NT2/D1 (cell line): ENCODE measurements at regions not wholly inside any gene's neighbourhood (a gene's known extent, or its start where the extent isn't known, plus 50 kb on each side); places are given as distances from the start of the nearest gene placed in this dataset.
"Not testable (repeated sequence)": the region's sequence is repeated elsewhere in the genome, so short reads cannot be mapped to it uniquely, and the experiment has no call there.

Experiments used
- DNase-seq: peaks from one replicate; pipeline ENCODE4 v3.0.0-alpha.2; 2011; ENCODE audit warnings: low read depth, low spot score
- H3K27me3 ChIP-seq: 2 replicates; pipeline ENCODE4 v1.6.0; 2011; ENCODE audit warnings: mild to moderate bottlenecking; ENCODE audit not compliant: insufficient read length, insufficient read depth
- H3K36me3 ChIP-seq: 2 replicates; pipeline ENCODE4 v1.6.1; 2011; ENCODE audit warnings: mild to moderate bottlenecking, low read length, mixed read lengths; ENCODE audit not compliant: insufficient read depth, insufficient read length
- H3K4me1 ChIP-seq: 2 replicates; pipeline ENCODE4 v1.5.1; 2011; ENCODE audit not compliant: insufficient read depth, insufficient read length
- H3K4me3 ChIP-seq: 2 replicates; pipeline ENCODE4 v1.5.1; 2011; ENCODE audit warnings: low read depth; ENCODE audit not compliant: insufficient read length
- H3K9ac ChIP-seq: 2 replicates; pipeline ENCODE4 v1.6.0; 2011; ENCODE audit warnings: low read depth; ENCODE audit not compliant: insufficient read length
- H3K9me3 ChIP-seq: 2 replicates; pipeline ENCODE4 v1.5.1; 2011; ENCODE audit warnings: mild to moderate bottlenecking, low read length; ENCODE audit not compliant: insufficient read depth
- SUZ12 ChIP-seq: IDR thresholded peaks from 2 replicates; pipeline ENCODE4 v1.6.1; 2011; ENCODE audit not compliant: insufficient read length, insufficient read depth; ENCODE audit errors: extremely low read depth
- YY1 ChIP-seq: IDR thresholded peaks from 2 replicates; pipeline ENCODE4 v1.6.1; 2011; ENCODE audit not compliant: insufficient read length, insufficient read depth
- ZNF274 ChIP-seq: IDR thresholded peaks from 2 replicates; pipeline ENCODE4 v1.6.1; 2011; ENCODE audit warnings: mild to moderate bottlenecking, low read depth, low read length

DNA sequence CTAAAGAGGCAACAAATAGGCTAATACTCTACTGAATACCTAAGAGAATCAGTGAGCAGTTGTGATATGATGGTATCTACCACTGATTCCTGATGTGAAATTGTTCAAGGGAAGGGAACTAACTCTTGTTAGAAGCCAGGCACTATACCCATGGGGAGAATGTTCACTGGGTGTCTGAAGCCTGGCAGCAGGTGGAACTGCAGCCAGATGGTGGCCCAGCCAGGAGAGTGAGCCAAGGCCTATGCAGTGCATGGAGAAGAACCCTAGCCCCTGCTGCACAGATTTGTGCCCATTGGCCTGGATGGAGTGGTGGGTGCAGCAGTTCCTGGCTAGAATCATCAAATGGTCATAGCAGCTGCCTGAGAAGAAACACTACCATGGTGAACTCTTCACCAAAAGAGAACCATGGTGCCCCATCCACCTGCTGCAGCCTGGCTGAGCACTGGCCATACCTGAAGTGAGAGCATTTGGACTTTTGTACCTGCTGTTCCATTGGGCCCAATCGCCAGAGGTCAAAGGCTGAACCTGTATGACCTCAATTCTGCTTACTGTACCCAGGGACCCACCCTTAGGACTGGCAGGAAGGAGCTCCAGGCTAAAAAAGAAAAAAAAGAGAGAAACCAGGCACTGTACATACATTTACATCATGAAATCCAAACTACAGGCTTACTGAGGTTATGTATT lies 118.8 kb upstream of the IVNS1ABP start:
- no peaks in the 10 kb centered on the region for H3K9me3 ChIP-seq

DNA sequence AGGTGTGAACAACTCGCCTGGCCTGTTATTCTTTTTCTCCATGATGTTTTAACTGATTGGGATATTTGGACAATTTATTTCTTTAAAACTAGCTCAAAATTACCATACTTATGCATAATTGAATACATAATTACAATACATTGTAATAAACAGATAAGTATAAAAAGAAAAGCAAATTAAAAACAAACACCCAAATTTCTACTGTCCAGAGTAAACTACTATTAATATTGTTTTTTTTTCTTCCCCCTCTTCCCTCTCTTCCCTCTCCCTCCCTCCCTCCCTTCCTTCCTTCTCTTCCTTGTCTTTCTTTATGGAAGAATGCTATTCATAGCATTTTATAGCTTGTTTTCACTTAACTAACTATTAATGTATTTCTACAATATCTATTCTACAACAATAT lies 117.7 kb upstream of the IVNS1ABP start:
- H3K9ac ChIP-seq = no peak overlapping the region
- H3K4me3 ChIP-seq = no peak overlapping the region
- TF ChIP-seq ZNF274 (no peak), YY1 (no peak), SUZ12 (no peak)
- no peaks in the 10 kb centered on the region for H3K4me1 ChIP-seq
- DNase-seq = no peak
- H3K9me3 ChIP-seq = no peaks in the 10 kb centered on the region
- H3K36me3 ChIP-seq = no peaks in the 10 kb centered on the region
- H3K27me3 ChIP-seq = no peaks in the 10 kb centered on the region

More for the DNA sequence above, 118.8 kb upstream of the IVNS1ABP start:
- Histone ChIP-seq H3K4me1 (no peaks in the 10 kb centered on the region), H3K36me3 (no peaks in the 10 kb centered on the region), H3K27me3 (no peaks in the 10 kb centered on the region), H3K4me3 (no peak overlapping the region), H3K9ac (no peak overlapping the region)
- TF ChIP-seq SUZ12 = no peak
- TF ChIP-seq YY1 = no peak
- TF ChIP-seq ZNF274 = no peak
- no peak for DNase-seq

DNA sequence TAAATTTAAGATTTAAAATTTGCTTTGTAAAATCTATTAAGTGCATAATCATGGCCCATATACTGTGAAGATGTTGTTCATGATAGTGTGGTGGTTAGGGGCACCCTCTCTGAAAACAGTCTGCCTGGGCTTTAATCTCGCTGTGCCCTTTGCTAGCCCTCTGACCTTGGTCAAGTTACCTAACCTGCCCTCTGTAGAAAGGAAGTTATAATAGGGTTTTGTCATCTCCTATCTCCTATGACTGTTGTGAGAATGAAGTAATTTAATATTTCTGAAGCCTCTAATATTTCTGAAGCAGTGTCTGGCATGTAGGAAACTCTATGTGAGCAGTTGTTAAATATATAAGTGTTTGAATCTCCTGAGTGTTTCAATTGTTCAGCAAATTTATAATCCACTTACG lies 116.6 kb upstream of the IVNS1ABP start:
- Histone ChIP-seq H3K27me3 (no peaks in the 10 kb centered on the region), H3K4me3 (no peak overlapping the region), H3K36me3 (no peaks in the 10 kb centered on the region), H3K4me1 (no peaks in the 10 kb centered on the region), H3K9ac (no peak overlapping the region), H3K9me3 (no peaks in the 10 kb centered on the region)
- no peak for TF ChIP-seq YY1
- TF ChIP-seq SUZ12 = no peak
- no peak for TF ChIP-seq ZNF274
- no peak for DNase-seq

DNA sequence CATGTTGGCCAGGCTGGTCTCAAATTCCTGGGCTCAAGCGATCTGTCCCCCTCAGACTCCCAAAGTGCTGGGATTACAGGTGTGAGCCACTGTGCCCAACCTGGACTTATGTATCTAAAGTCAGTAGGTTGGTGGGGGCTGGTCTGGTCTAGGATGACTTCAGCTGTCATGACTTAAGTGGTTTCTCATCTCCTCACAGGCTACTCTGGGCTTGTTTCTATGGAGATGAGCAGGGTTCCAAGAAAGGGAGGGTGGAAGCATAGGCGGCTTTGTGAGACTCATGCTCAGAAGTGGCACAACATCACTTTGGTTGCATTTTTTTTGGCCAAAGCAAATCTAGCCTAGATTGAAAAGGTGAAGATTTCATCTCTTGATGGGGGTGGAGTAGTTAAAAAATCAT lies 115.9 kb upstream of the IVNS1ABP start:
- H3K4me3 ChIP-seq = no peak overlapping the region
- no peak for TF ChIP-seq YY1
- TF ChIP-seq ZNF274 = no peak
- no peak for TF ChIP-seq SUZ12
- no peak overlapping the region for H3K9ac ChIP-seq
- H3K4me1 ChIP-seq = no peaks in the 10 kb centered on the region
- no peak for DNase-seq
- H3K9me3 ChIP-seq = no peaks in the 10 kb centered on the region
- H3K36me3 ChIP-seq = no peaks in the 10 kb centered on the region
- H3K27me3 ChIP-seq = no peaks in the 10 kb centered on the region

DNA sequence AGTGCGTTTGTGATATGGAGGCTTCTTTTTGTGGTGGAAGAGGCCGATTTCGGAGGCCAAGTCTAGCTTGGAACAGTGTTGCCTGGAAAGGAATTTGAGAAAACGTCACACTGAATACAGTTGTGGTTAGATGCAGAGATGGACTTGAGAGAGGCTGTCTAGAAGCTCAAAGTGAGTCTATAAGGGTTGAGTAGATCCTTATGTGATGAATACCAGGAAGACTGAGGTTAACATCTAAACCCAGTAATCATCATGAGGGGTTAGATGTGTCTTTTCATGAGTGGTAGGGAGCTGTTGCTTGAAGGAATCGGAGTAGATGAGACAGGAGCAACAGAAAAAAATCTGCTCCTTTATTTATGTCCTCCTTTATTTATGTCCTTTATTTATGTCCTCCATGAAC lies 114.6 kb upstream of the IVNS1ABP start:
- Histone ChIP-seq H3K27me3 (no peaks in the 10 kb centered on the region), H3K4me3 (no peak overlapping the region), H3K36me3 (no peaks in the 10 kb centered on the region), H3K9ac (no peak overlapping the region), H3K4me1 (no peaks in the 10 kb centered on the region), H3K9me3 (no peaks in the 10 kb centered on the region)
- TF ChIP-seq ZNF274 (no peak), YY1 (no peak), SUZ12 (no peak)
- DNase-seq = no peak

DNA sequence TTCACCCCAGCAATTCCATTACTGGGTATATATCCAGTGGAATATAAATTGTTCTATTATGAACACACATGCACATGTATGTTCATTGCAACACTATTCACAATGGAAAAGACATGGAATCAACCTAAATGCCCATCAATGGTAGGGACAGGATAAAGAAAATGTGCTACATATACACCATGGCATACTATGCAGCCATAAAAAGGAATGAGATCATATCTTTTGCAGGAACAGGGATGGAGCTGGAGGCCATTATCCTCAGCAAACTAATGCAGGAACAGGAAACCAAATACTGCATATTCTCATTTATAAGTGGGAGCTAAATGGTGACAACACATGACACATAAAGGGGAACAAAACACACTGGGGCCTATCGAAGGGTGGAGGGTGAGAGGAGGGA lies 112.6 kb upstream of the IVNS1ABP start:
- not testable (repeated sequence) for H3K9ac ChIP-seq, DNase-seq, H3K9me3 ChIP-seq, H3K27me3 ChIP-seq, H3K36me3 ChIP-seq, H3K4me3 ChIP-seq, H3K4me1 ChIP-seq

DNA sequence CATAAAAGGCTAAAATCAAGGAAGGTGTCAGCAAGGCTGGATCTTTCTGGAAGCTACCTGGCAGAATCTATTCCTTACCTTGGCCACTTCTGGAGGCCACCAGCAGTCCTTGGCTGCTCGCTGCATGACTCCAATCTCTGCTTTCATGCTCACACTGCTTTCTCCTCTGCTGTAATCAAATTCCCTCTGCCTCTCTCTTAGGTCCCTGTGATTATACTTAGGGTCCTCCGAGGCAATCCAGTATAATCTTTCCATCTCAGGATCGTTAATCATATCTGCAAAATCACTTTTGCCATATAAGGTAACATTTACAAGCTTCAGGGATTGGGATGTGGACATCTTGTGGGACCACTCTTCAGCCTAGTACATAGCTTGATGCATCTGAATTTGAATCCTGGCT lies 110.7 kb upstream of the IVNS1ABP start:
- H3K4me3 ChIP-seq = no peak overlapping the region
- no peak overlapping the region for H3K9ac ChIP-seq
- TF ChIP-seq SUZ12 (no peak), YY1 (no peak), ZNF274 (no peak)
- H3K36me3 ChIP-seq = no peaks in the 10 kb centered on the region
- H3K4me1 ChIP-seq = no peaks in the 10 kb centered on the region
- no peak for DNase-seq
- no peaks in the 10 kb centered on the region for H3K9me3 ChIP-seq
- H3K27me3 ChIP-seq = no peaks in the 10 kb centered on the region

DNA sequence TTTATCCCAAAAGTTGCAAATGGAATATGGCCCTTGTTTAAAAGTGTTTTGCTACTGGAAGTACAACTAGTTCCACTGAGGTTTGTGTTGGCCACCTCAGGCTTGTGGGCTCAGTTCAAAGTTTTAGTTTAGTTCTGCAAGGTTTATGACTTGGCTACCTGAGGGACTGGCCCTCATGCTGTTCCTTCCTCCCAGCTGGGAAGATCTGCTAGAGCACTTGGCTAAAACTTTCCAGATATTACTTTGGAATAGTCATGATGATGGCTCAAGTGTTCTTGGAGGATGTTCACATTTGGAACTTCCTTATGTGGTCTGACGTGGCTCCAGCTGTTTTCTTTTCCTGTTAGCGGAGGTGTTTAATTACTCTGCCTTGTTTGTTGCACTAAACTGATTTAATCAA lies 110.2 kb upstream of the IVNS1ABP start:
- H3K4me3 ChIP-seq = no peak overlapping the region
- H3K9ac ChIP-seq = no peak overlapping the region
- H3K36me3 ChIP-seq = no peaks in the 10 kb centered on the region
- DNase-seq = no peak
- no peaks in the 10 kb centered on the region for H3K27me3 ChIP-seq
- no peaks in the 10 kb centered on the region for H3K4me1 ChIP-seq
- no peaks in the 10 kb centered on the region for H3K9me3 ChIP-seq
- TF ChIP-seq SUZ12 (no peak), YY1 (no peak), ZNF274 (no peak)
